ENCODE measurements at regions not wholly inside any gene's neighbourhood (a gene's known extent, or its start where the extent isn't known, plus 50 kb on each side); places are given as distances from the start of the nearest gene placed in this dataset.

DNA sequence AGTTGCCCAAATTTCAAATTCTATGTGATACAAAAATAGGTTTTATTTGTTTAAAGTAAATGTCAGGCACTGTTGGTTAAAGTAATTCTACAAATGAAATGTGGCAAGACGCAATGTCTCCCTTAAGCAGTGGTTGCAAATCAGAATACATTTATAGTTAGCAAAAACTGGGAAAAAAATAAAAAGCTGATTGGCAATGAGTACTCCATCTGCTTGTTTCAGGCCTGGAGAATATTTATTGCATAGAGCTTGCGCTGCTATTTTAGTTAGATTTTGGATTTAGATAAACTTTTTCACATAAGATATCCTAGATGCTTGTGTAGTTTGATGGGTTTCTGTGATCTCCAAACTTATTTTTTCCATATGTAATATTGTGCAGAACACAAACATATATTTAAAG lies 224.0 kb upstream of the MPPED2 start:
- TF ChIP-seq EZH2 (IDR thresholded peaks at IDR 0.05; ENCODE audit: borderline replicate concordance) (no peak), EZH2phosphoT487 (IDR thresholded peaks at IDR 0.05; ENCODE audit: low read depth, severe bottlenecking, unreplicated experiment) (no peak)
- TF ChIP-seq, protein P1, sequence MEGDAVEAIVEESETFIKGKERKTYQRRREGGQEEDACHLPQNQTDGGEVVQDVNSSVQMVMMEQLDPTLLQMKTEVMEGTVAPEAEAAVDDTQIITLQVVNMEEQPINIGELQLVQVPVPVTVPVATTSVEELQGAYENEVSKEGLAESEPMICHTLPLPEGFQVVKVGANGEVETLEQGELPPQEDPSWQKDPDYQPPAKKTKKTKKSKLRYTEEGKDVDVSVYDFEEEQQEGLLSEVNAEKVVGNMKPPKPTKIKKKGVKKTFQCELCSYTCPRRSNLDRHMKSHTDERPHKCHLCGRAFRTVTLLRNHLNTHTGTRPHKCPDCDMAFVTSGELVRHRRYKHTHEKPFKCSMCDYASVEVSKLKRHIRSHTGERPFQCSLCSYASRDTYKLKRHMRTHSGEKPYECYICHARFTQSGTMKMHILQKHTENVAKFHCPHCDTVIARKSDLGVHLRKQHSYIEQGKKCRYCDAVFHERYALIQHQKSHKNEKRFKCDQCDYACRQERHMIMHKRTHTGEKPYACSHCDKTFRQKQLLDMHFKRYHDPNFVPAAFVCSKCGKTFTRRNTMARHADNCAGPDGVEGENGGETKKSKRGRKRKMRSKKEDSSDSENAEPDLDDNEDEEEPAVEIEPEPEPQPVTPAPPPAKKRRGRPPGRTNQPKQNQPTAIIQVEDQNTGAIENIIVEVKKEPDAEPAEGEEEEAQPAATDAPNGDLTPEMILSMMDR (IDR thresholded peaks at IDR 0.05; ENCODE audit: poor library complexity), result no peak

All from hepatocyte (in vitro differentiated cells).